Tibial nerve (tissue), 4 donors: ENCODE measurements at regions not wholly inside any gene's neighbourhood (a gene's known extent, or its start where the extent isn't known, plus 50 kb on each side); places are given as distances from the start of the nearest gene placed in this dataset.

Experiments
- DNase-seq, 2 donors: peaks; one replicate each; pipeline ENCODE4 v3.0.0-alpha.2; 2019; ENCODE audit warnings: low spot score in 2 of 2
- H3K27ac ChIP-seq, 4 donors: fragments of 200-600 bp; sonication (generic) in 3 of 4; one replicate each; pipeline ENCODE4 v1.5.1; 2017 to 2019; ENCODE audit warnings: mild to moderate bottlenecking in 1 of 4
- H3K27me3 ChIP-seq, 2 donors: fragments of 200-600 bp; sonication (generic) in 1 of 2; one replicate each; pipeline versions ENCODE4 v1.5.1 to v1.6.0; 2017 to 2019
- H3K36me3 ChIP-seq, 3 donors: fragments of 200-600 bp; sonication (generic); one replicate each; pipeline ENCODE4 v1.5.1; 2018 to 2019
- H3K4me1 ChIP-seq, 4 donors: fragments of 200-600 bp; sonication (generic) in 3 of 4; one replicate each; pipeline ENCODE4 v1.5.1; 2017 to 2019
- H3K4me3 ChIP-seq, 4 donors: fragments of 200-600 bp; sonication (generic) in 3 of 4; one replicate each; pipeline ENCODE4 v1.5.1; 2017 to 2019; ENCODE audit warnings: mild to moderate bottlenecking in 1 of 4, moderate library complexity in 1 of 4
- H3K9me3 ChIP-seq, 4 donors: fragments of 200-600 bp; sonication (generic) in 3 of 4; one replicate each; pipeline ENCODE4 v1.5.1; 2017 to 2019
- CTCF ChIP-seq, 5 experiments: fragments of 200-600 bp in 3 of 5; fragments of 450-650 bp in 2 of 5; sonication (generic) in 3 of 5; IDR thresholded peaks; one replicate each; pipeline ENCODE4 v1.5.1; 2016 to 2019; ENCODE audit warnings: antibody characterized with exemption in 5 of 5, mild to moderate bottlenecking in 3 of 5, moderate library complexity in 2 of 5
- EP300 ChIP-seq, 2 donors: sonication (generic); formaldehyde crosslinking; IDR thresholded peaks; one replicate each; pipeline ENCODE4 v1.6.1; 2017; ENCODE audit warnings: antibody characterized with exemption in 2 of 2, mild to moderate bottlenecking in 1 of 2
- POLR2A ChIP-seq, 2 donors: fragments of 450-650 bp; IDR thresholded peaks; one replicate each; pipeline ENCODE4 v1.6.1; 2017; ENCODE audit warnings: antibody characterized with exemption in 2 of 2, mild to moderate bottlenecking in 2 of 2, moderate library complexity in 2 of 2
- WGBS, 2 donors: methylation state at CpG; one replicate each; pipeline ENCODE4 v1.1.5; 2018; 5-methylcytosine and 5-hydroxymethylcytosine counted together

GRCh38 chr14:30252783-30253674 is 305.9 kb upstream of the G2E3 start:
- Histone ChIP-seq H3K4me3 (no peak overlapping the region), H3K27me3 (no peaks in the 10 kb centered on the region), H3K4me1 (peaks cover 0 to 17% (median 0%) of the 10 kb centered on the region in 4 donors), H3K27ac (peak overlapping the region in 2 of 4 donors; percentile 12 to 54), H3K36me3 (no peaks in the 10 kb centered on the region), H3K9me3 (no peaks in the 10 kb centered on the region)
- WGBS, 2 donors = 37 to 44% methylated on average over 6 of the region's 6 CpGs
- TF ChIP-seq CTCF (IDR thresholded peaks at IDR 0.05) (no peak), EP300 (IDR thresholded peaks at IDR 0.05) (no peak), POLR2A (IDR thresholded peaks at IDR 0.05) (no peak)
- no peak for DNase-seq

- Histone ChIP-seq H3K9me3 (no peaks in the 10 kb centered on the region), H3K36me3 (no peaks in the 10 kb centered on the region), H3K4me3 (no peak overlapping the region), H3K27me3 (no peaks in the 10 kb centered on the region), H3K4me1 (peaks cover 0 to 24% (median 0%) of the 10 kb centered on the region in 4 donors), H3K27ac (no peak overlapping the region)
- DNase-seq = no peak
- TF ChIP-seq CTCF (IDR thresholded peaks at IDR 0.05) = no peak
- 96 to 98% methylated on average over 2 of the region's 2 CpGs for WGBS, 2 donors
These were observed 302.3 kb upstream of the G2E3 start for GRCh38 chr14:30256627-30257026.

GRCh38 chr14:30257946-30258661 is 300.9 kb upstream of the G2E3 start:
- WGBS, 2 donors = 80 to 93% methylated on average over 1 of the region's 1 CpG
- no peak for TF ChIP-seq EP300 (IDR thresholded peaks at IDR 0.05)
- no peak for TF ChIP-seq POLR2A (IDR thresholded peaks at IDR 0.05)
- TF ChIP-seq CTCF (IDR thresholded peaks at IDR 0.05) = no peak
- no peak overlapping the region for H3K27ac ChIP-seq
- H3K36me3 ChIP-seq = no peaks in the 10 kb centered on the region
- H3K9me3 ChIP-seq = no peaks in the 10 kb centered on the region
- no peak overlapping the region for H3K4me3 ChIP-seq
- no peak for DNase-seq
- H3K4me1 ChIP-seq = peaks cover 0 to 13% (median 0%) of the 10 kb centered on the region in 4 donors
- no peaks in the 10 kb centered on the region for H3K27me3 ChIP-seq

GRCh38 chr14:30260833-30261607 is 297.9 kb upstream of the G2E3 start:
- no peak overlapping the region for H3K4me3 ChIP-seq
- H3K4me1 ChIP-seq = peaks cover 0 to 16% (median 0%) of the 10 kb centered on the region in 4 donors
- H3K27me3 ChIP-seq = no peaks in the 10 kb centered on the region
- H3K36me3 ChIP-seq = no peaks in the 10 kb centered on the region
- H3K9me3 ChIP-seq = no peaks in the 10 kb centered on the region
- H3K27ac ChIP-seq = no peak overlapping the region
- 55 to 61% methylated on average over 9 of the region's 9 CpGs for WGBS, 2 donors
- DNase-seq = no peak
- TF ChIP-seq CTCF (IDR thresholded peaks at IDR 0.05) (no peak), EP300 (IDR thresholded peaks at IDR 0.05) (no peak), POLR2A (IDR thresholded peaks at IDR 0.05) (no peak)
